Naive B cell (primary cell): ENCODE measurements at regions not wholly inside any gene's neighbourhood (a gene's known extent, or its start where the extent isn't known, plus 50 kb on each side); places are given as distances from the start of the nearest gene placed in this dataset.
A peak's percentile ranks its signal among the peaks of the same experiment; 100 is the strongest.
"Not testable (repeated sequence)": the region's sequence is repeated elsewhere in the genome, so short reads cannot be mapped to it uniquely, and the experiment has no call there.

Experiments used
- ATAC-seq, 2 donors: fragments of 150-1000 bp; cut with Tn5 transposase; 2 replicates each; pipeline ENCODE4 v1.10.0; 2021; ENCODE audit warnings: low read depth in 2 of 2, mild to moderate bottlenecking in 2 of 2, moderate library complexity in 2 of 2
- DNase-seq: peaks from one replicate; pipeline ENCODE4 v3.0.0; 2022
- H3K27ac Mint-ChIP-seq, 6 donors: one replicate each; pipeline ENCODE4 v1.8.0; 2020 to 2022; ENCODE audit warnings: mild to moderate bottlenecking in 6 of 6, mixed read lengths in 6 of 6, moderate library complexity in 5 of 6, inconsistent platforms in 2 of 6
- H3K27me3 Mint-ChIP-seq, 3 donors: one replicate each; pipeline ENCODE4 v1.8.0; 2021 to 2022; ENCODE audit warnings: mixed read lengths in 3 of 3, mild to moderate bottlenecking in 1 of 3
- H3K36me3 Mint-ChIP-seq, 2 donors: one replicate each; pipeline ENCODE4 v1.8.0; 2020 to 2022; ENCODE audit warnings: mixed read lengths in 2 of 2, inconsistent platforms in 1 of 2, mild to moderate bottlenecking in 1 of 2
- H3K4me1 Mint-ChIP-seq, 3 donors: one replicate each; pipeline ENCODE4 v1.8.0; 2020 to 2022; ENCODE audit warnings: mixed read lengths in 3 of 3, inconsistent platforms in 1 of 3, mild to moderate bottlenecking in 1 of 3, moderate library complexity in 1 of 3
- H3K4me3 Mint-ChIP-seq, 8 donors: one replicate each; pipeline ENCODE4 v1.8.0; 2020 to 2022; ENCODE audit warnings: mild to moderate bottlenecking in 8 of 8, mixed read lengths in 8 of 8, moderate library complexity in 8 of 8, inconsistent platforms in 2 of 8
- H3K9me3 Mint-ChIP-seq, 7 donors: one replicate each; pipeline ENCODE4 v1.8.0; 2020 to 2022; ENCODE audit warnings: mixed read lengths in 7 of 7, mild to moderate bottlenecking in 5 of 7, inconsistent platforms in 2 of 7, moderate library complexity in 1 of 7

- Mint-ChIP-seq H3K4me3 (no peak overlapping the region), H3K36me3 (no peaks in the 10 kb centered on the region), H3K4me1 (peaks cover 0 to 6% (median 2%) of the 10 kb centered on the region in 3 donors), H3K27ac (no peak overlapping the region), H3K27me3 (no peaks in the 10 kb centered on the region), H3K9me3 (peaks cover 0 to 10% (median 7%) of the 10 kb centered on the region in 7 donors)
- ATAC-seq (no peak), DNase-seq (no peak)
Observed at GRCh38 chr5:87210076-87210475, 57.6 kb upstream of the RASA1 start.

- peaks cover 0 to 10% (median 7%) of the 10 kb centered on the region in 7 donors for H3K9me3 Mint-ChIP-seq
- H3K4me1 Mint-ChIP-seq: peaks cover 0 to 6% (median 2%) of the 10 kb centered on the region in 3 donors
- H3K27ac Mint-ChIP-seq: peak overlapping the region in 1 of 6 donors; percentile 29
- no peaks in the 10 kb centered on the region for H3K27me3 Mint-ChIP-seq
- DNase-seq (no peak), ATAC-seq (no peak)
- no peak overlapping the region for H3K4me3 Mint-ChIP-seq
- H3K36me3 Mint-ChIP-seq: no peaks in the 10 kb centered on the region
Observed at GRCh38 chr5:87210743-87211142, 56.9 kb upstream of the RASA1 start.

GRCh38 chr5:87211676-87212075 lies 56.0 kb upstream of the RASA1 start:
- H3K36me3 Mint-ChIP-seq: no peaks in the 10 kb centered on the region
- H3K27me3 Mint-ChIP-seq: no peaks in the 10 kb centered on the region
- H3K4me1 Mint-ChIP-seq: peaks cover 0 to 6% (median 2%) of the 10 kb centered on the region in 3 donors
- peaks cover 0 to 10% (median 7%) of the 10 kb centered on the region in 7 donors for H3K9me3 Mint-ChIP-seq
- H3K27ac Mint-ChIP-seq: no peak overlapping the region
- ATAC-seq (no peak), DNase-seq (no peak)
- no peak overlapping the region for H3K4me3 Mint-ChIP-seq

- peak overlapping the region in 1 of 6 donors; percentile 64 for H3K27ac Mint-ChIP-seq
- H3K9me3 Mint-ChIP-seq: peaks cover 0 to 10% (median 7%) of the 10 kb centered on the region in 7 donors
- H3K4me3 Mint-ChIP-seq, H3K4me1 Mint-ChIP-seq, H3K27me3 Mint-ChIP-seq, H3K36me3 Mint-ChIP-seq, ATAC-seq, DNase-seq: not testable (repeated sequence)
Observed at GRCh38 chr5:87212183-87212582, 55.5 kb upstream of the RASA1 start.

GRCh38 chr5:87217480-87217879 lies 50.2 kb upstream of the RASA1 start:
- not testable (repeated sequence) for H3K27me3 Mint-ChIP-seq, H3K9me3 Mint-ChIP-seq, DNase-seq, H3K4me1 Mint-ChIP-seq, H3K4me3 Mint-ChIP-seq, ATAC-seq, H3K27ac Mint-ChIP-seq, H3K36me3 Mint-ChIP-seq
